ENCODE measurements at regions not wholly inside any gene's neighbourhood (a gene's known extent, or its start where the extent isn't known, plus 50 kb on each side); places are given as distances from the start of the nearest gene placed in this dataset.
"Not testable (repeated sequence)": the region's sequence is repeated elsewhere in the genome, so short reads cannot be mapped to it uniquely, and the experiment has no call there.

GRCh38 chr11:42957831-42958230 lies 354.0 kb upstream of the API5 start:
- no peak for DNase-seq (ENCODE audit: low spot score)
- peaks cover 13% of the 10 kb centered on the region for H3K9me3 Mint-ChIP-seq
- no peak for ATAC-seq
- H3K27ac Mint-ChIP-seq, result no peak overlapping the region
- no peaks in the 10 kb centered on the region for H3K36me3 Mint-ChIP-seq
- no peaks in the 10 kb centered on the region for H3K27me3 Mint-ChIP-seq
- no peak overlapping the region for H3K4me3 Mint-ChIP-seq
- no peaks in the 10 kb centered on the region for H3K4me1 Mint-ChIP-seq (ENCODE audit: low read depth in 2 of 2)

GRCh38 chr11:42958635-42959034 lies 353.2 kb upstream of the API5 start:
- H3K9me3 Mint-ChIP-seq, result peaks cover 16% of the 10 kb centered on the region
- ATAC-seq (no peak), DNase-seq (ENCODE audit: low spot score) (no peak)
- H3K27me3 Mint-ChIP-seq, result no peaks in the 10 kb centered on the region
- H3K4me1 Mint-ChIP-seq (ENCODE audit: low read depth in 2 of 2), result no peaks in the 10 kb centered on the region
- no peak overlapping the region for H3K4me3 Mint-ChIP-seq
- no peaks in the 10 kb centered on the region for H3K36me3 Mint-ChIP-seq
- H3K27ac Mint-ChIP-seq, result no peak overlapping the region

DNA sequence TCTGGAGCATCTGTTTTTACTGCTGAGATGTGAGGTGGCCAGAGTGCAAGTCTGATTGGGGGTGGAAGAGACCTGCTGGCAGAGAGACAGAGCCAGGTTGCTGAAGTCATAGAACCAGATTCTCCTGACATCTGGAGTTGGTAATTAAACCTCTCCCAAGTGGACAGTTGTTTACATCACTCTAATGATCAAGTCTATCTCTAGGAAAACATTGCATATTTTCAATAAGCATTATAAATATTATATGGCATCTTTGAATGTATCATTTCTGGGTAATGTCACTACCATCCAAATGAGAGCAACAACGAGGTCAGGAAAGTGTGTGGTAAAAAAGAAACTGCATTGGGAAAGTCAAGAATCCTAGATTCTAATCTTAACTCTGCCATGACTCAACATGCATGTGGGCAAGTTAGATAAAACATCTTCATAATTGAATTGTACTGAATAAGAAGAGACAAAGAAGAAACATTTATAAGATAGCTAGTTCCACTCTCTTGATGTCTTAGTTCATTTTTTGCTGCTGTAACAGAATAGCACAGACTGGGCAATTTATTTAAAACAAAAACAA lies 351.2 kb upstream of the API5 start:
- no peak for ATAC-seq
- no peaks in the 10 kb centered on the region for H3K4me1 Mint-ChIP-seq (ENCODE audit: low read depth in 2 of 2)
- peaks cover 13% of the 10 kb centered on the region for H3K9me3 Mint-ChIP-seq
- H3K4me3 Mint-ChIP-seq, result no peak overlapping the region
- H3K27me3 Mint-ChIP-seq, result no peaks in the 10 kb centered on the region
- H3K27ac Mint-ChIP-seq, result no peak overlapping the region
- no peaks in the 10 kb centered on the region for H3K36me3 Mint-ChIP-seq
- DNase-seq (ENCODE audit: low spot score), result no peak

- peaks cover 18% of the 10 kb centered on the region for H3K9me3 Mint-ChIP-seq
- no peaks in the 10 kb centered on the region for H3K36me3 Mint-ChIP-seq
- ATAC-seq (no peak), DNase-seq (ENCODE audit: low spot score) (no peak)
- H3K27ac Mint-ChIP-seq, result no peak overlapping the region
- no peaks in the 10 kb centered on the region for H3K27me3 Mint-ChIP-seq
- no peak overlapping the region for H3K4me3 Mint-ChIP-seq
- no peaks in the 10 kb centered on the region for H3K4me1 Mint-ChIP-seq (ENCODE audit: low read depth in 2 of 2)
Measured at GRCh38 chr11:42967653-42968052, 344.1 kb upstream of the API5 start.

DNA sequence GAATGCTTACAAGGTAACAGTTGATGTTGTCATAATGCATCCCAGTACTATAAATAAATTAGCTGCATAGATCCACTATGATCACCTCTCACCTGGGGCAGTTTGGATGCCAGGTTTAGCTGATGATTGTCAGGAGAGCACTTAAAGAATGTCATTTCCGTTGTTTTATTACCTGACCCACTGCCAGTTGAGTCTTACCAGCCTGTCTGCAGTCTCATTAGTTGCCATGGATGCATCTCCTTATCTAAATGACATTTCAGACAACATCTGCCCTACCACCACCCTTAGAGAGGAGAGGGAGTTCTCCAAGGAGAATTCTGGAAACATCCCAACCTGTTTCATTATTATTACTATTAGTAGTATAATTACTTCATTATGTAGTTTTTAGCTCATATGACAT lies 339.1 kb upstream of the API5 start:
- no peak overlapping the region for H3K27ac Mint-ChIP-seq
- no peaks in the 10 kb centered on the region for H3K36me3 Mint-ChIP-seq
- DNase-seq (ENCODE audit: low spot score) (no peak), ATAC-seq (no peak)
- H3K9me3 Mint-ChIP-seq, result peaks cover 16% of the 10 kb centered on the region
- H3K27me3 Mint-ChIP-seq, result no peaks in the 10 kb centered on the region
- H3K4me3 Mint-ChIP-seq, result no peak overlapping the region
- H3K4me1 Mint-ChIP-seq (ENCODE audit: low read depth in 2 of 2), result no peaks in the 10 kb centered on the region

- H3K36me3 Mint-ChIP-seq, result peaks cover 4% of the 10 kb centered on the region
- ATAC-seq (no peak), DNase-seq (ENCODE audit: low spot score) (no peak)
- peaks cover 23% of the 10 kb centered on the region for H3K9me3 Mint-ChIP-seq
- no peaks in the 10 kb centered on the region for H3K4me1 Mint-ChIP-seq (ENCODE audit: low read depth in 2 of 2)
- H3K27ac Mint-ChIP-seq, result no peak overlapping the region
- no peak overlapping the region for H3K4me3 Mint-ChIP-seq
- H3K27me3 Mint-ChIP-seq, result no peaks in the 10 kb centered on the region
Measured at GRCh38 chr11:42974510-42975179, 337.2 kb upstream of the API5 start.

- Mint-ChIP-seq H3K9me3 (peaks cover 20% of the 10 kb centered on the region), H3K36me3 (peaks cover 4% of the 10 kb centered on the region), H3K4me1 (ENCODE audit: low read depth in 2 of 2) (no peaks in the 10 kb centered on the region), H3K27me3 (no peaks in the 10 kb centered on the region), H3K27ac (no peak overlapping the region), H3K4me3 (no peak overlapping the region)
- DNase-seq (ENCODE audit: low spot score) (no peak), ATAC-seq (no peak)
Measured at GRCh38 chr11:42975180-42975529, 336.6 kb upstream of the API5 start.

DNA sequence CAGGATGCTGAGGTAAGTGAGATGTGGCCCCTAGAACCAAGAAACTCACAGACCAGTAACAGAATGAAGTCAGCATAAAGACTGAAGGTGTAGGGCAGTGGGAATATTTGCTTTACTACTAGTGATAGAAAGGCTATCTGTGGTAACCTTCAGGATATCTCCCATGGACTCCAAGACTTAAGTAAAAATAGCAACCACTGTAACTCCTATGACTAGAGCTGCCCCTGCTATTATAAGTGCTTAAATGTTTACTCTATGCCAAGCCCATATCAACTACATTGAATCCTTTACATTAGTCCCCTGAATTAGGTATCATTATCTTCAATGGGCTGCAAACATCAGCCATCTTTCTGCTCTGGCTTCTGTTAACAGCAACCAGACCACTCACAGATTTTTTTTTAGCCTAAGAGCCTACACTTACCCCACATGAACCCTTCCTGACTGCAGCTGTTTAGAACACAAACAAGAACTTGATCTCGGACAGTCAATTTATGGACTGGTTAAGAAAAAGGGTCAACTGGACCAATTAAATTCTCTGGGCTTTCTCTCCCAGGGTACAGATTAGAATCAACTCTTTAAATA lies 335.1 kb upstream of the API5 start:
- H3K27me3 Mint-ChIP-seq, result no peaks in the 10 kb centered on the region
- ATAC-seq (no peak), DNase-seq (ENCODE audit: low spot score) (no peak)
- no peak overlapping the region for H3K4me3 Mint-ChIP-seq
- no peak overlapping the region for H3K27ac Mint-ChIP-seq
- H3K36me3 Mint-ChIP-seq, result peaks cover 4% of the 10 kb centered on the region
- peaks cover 15% of the 10 kb centered on the region for H3K9me3 Mint-ChIP-seq
- no peaks in the 10 kb centered on the region for H3K4me1 Mint-ChIP-seq (ENCODE audit: low read depth in 2 of 2)

DNA sequence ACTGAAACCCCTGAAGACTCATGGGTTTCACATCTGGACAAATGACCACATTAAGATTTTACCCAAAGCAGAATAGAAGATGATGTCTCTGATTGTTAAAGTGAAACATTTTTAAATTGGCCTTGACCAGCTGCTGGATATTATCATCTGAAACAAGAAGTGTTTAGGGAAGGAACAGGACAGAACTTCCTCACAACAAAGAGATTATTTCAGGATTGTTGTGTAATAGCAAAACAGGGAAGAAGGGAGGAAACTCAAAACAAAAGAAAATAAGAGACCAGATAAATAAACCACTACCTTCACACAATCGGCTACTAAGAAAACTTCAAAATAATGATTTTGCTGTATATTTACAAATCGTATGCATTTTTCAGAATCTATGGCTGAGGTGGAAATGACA lies 319.2 kb upstream of the API5 start:
- H3K9me3 Mint-ChIP-seq, result peaks cover 3% of the 10 kb centered on the region

GRCh38 chr11:42996421-42997307 lies 315.1 kb upstream of the API5 start:
- Mint-ChIP-seq H3K4me3 (no peak overlapping the region), H3K27me3 (no peaks in the 10 kb centered on the region), H3K9me3 (no peaks in the 10 kb centered on the region), H3K27ac (no peak overlapping the region), H3K36me3 (no peaks in the 10 kb centered on the region), H3K4me1 (ENCODE audit: low read depth in 2 of 2) (no peaks in the 10 kb centered on the region)
- ATAC-seq (no peak), DNase-seq (ENCODE audit: low spot score) (no peak)

More for the DNA sequence above, 319.2 kb upstream of the API5 start:
- H3K27me3 Mint-ChIP-seq, result no peaks in the 10 kb centered on the region
- ATAC-seq (no peak), DNase-seq (ENCODE audit: low spot score) (no peak)
- H3K27ac Mint-ChIP-seq, result no peak overlapping the region
- no peak overlapping the region for H3K4me3 Mint-ChIP-seq
- no peaks in the 10 kb centered on the region for H3K4me1 Mint-ChIP-seq (ENCODE audit: low read depth in 2 of 2)
- no peaks in the 10 kb centered on the region for H3K36me3 Mint-ChIP-seq

GRCh38 chr11:43004879-43005278 lies 306.9 kb upstream of the API5 start:
- H3K27me3 Mint-ChIP-seq; DNase-seq (ENCODE audit: low spot score); H3K27ac Mint-ChIP-seq; H3K4me1 Mint-ChIP-seq (ENCODE audit: low read depth in 2 of 2); H3K4me3 Mint-ChIP-seq; ATAC-seq; H3K36me3 Mint-ChIP-seq: not testable (repeated sequence)
- H3K9me3 Mint-ChIP-seq, result peaks cover 27% of the 10 kb centered on the region

- no peak for ATAC-seq
- Mint-ChIP-seq H3K36me3 (no peaks in the 10 kb centered on the region), H3K4me1 (ENCODE audit: low read depth in 2 of 2) (no peaks in the 10 kb centered on the region), H3K27me3 (no peaks in the 10 kb centered on the region), H3K9me3 (peaks cover 25% of the 10 kb centered on the region), H3K27ac (no peak overlapping the region), H3K4me3 (no peak overlapping the region)
- no peak for DNase-seq (ENCODE audit: low spot score)
Measured at GRCh38 chr11:43010042-43010441, 301.8 kb upstream of the API5 start.

GRCh38 chr11:43012606-43013005 lies 299.2 kb upstream of the API5 start:
- H3K4me1 Mint-ChIP-seq (ENCODE audit: low read depth in 2 of 2), result no peaks in the 10 kb centered on the region
- ATAC-seq (no peak), DNase-seq (ENCODE audit: low spot score) (no peak)
- H3K27ac Mint-ChIP-seq, result no peak overlapping the region
- H3K4me3 Mint-ChIP-seq, result no peak overlapping the region
- peaks cover 21% of the 10 kb centered on the region for H3K9me3 Mint-ChIP-seq
- H3K27me3 Mint-ChIP-seq, result no peaks in the 10 kb centered on the region
- H3K36me3 Mint-ChIP-seq, result no peaks in the 10 kb centered on the region

DNA sequence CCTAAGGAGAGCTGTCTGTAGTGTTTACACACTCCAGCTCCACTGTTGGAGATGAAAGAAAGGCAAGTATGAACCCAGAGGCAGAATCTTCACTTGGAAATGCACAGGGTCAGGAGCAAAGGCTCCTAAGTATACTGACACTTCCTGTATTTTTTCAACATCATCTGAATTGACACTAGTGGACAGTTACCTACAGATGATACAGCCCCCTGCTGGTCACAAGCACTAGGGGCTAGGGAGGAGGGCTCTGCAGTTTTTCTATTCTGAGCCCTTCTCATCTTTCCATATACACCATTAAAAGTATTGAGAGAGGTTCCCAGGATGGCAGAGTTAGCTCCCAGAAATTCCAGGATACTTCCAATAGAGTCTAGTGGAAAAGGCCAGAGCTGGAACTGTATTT lies 290.3 kb upstream of the API5 start:
- no peak overlapping the region for H3K27ac Mint-ChIP-seq
- ATAC-seq (no peak), DNase-seq (ENCODE audit: low spot score) (no peak)
- no peaks in the 10 kb centered on the region for H3K4me1 Mint-ChIP-seq (ENCODE audit: low read depth in 2 of 2)
- no peak overlapping the region for H3K4me3 Mint-ChIP-seq
- H3K9me3 Mint-ChIP-seq, result peaks cover 20% of the 10 kb centered on the region
- no peaks in the 10 kb centered on the region for H3K36me3 Mint-ChIP-seq
- H3K27me3 Mint-ChIP-seq, result no peaks in the 10 kb centered on the region

Data from natural killer cell treated with Interleukin-12 subunit alpha and Interleukin-12 subunit beta and Interleukin-15 and Interleukin-18, amount 100 ng/mL, for 72 hours (primary cell).